GM03348 (cell line): ENCODE measurements at regions not wholly inside any gene's neighbourhood (a gene's known extent, or its start where the extent isn't known, plus 50 kb on each side); places are given as distances from the start of the nearest gene placed in this dataset.

Experiments
- DNase-seq: peaks from one replicate; pipeline ENCODE4 v3.0.0; 2012; ENCODE audit warnings: low spot score

- no peak for DNase-seq
These were observed 454.1 kb downstream of the EFNA5 start for GRCh38 chr5:107216587-107216986.

GRCh38 chr5:107215611-107216010, 455.1 kb downstream of the EFNA5 start:
- DNase-seq: no peak

- DNase-seq: no peak
These were observed 457.7 kb downstream of the EFNA5 start for GRCh38 chr5:107213025-107213424.

- no peak for DNase-seq
These were observed 459.1 kb downstream of the EFNA5 start for GRCh38 chr5:107211630-107212029.

- no peak for DNase-seq
These were observed 461.9 kb downstream of the EFNA5 start for GRCh38 chr5:107208867-107209266.

- no peak for DNase-seq
These were observed 466.3 kb downstream of the EFNA5 start for GRCh38 chr5:107204413-107204812.

- no peak for DNase-seq
These were observed 467.5 kb downstream of the EFNA5 start for GRCh38 chr5:107203243-107203642.

- no peak for DNase-seq
These were observed 471.0 kb downstream of the EFNA5 start for GRCh38 chr5:107199756-107200155.

GRCh38 chr5:107196500-107197059, 474.2 kb downstream of the EFNA5 start:
- DNase-seq: no peak

- no peak for DNase-seq
These were observed 474.8 kb downstream of the EFNA5 start for GRCh38 chr5:107195890-107196395.

GRCh38 chr5:107184871-107185270, 485.9 kb downstream of the EFNA5 start:
- no peak for DNase-seq

GRCh38 chr5:107184066-107184465, 486.7 kb downstream of the EFNA5 start:
- no peak for DNase-seq

GRCh38 chr5:107170620-107171019, 500.1 kb downstream of the EFNA5 start:
- no peak for DNase-seq

- DNase-seq: no peak
These were observed 500.9 kb downstream of the EFNA5 start for GRCh38 chr5:107169867-107170266.

- no peak for DNase-seq
These were observed 501.6 kb downstream of the EFNA5 start for GRCh38 chr5:107168848-107169752.

GRCh38 chr5:107168086-107168485, 502.7 kb downstream of the EFNA5 start:
- DNase-seq: no peak

GRCh38 chr5:107165296-107165695, 505.4 kb downstream of the EFNA5 start:
- no peak for DNase-seq

- no peak for DNase-seq
These were observed 512.9 kb downstream of the EFNA5 start for GRCh38 chr5:107157809-107158208.

GRCh38 chr5:107155707-107156106, 515.0 kb downstream of the EFNA5 start:
- DNase-seq: no peak

GRCh38 chr5:107154593-107154992, 516.1 kb downstream of the EFNA5 start:
- no peak for DNase-seq

- DNase-seq: no peak
These were observed 517.5 kb downstream of the EFNA5 start for GRCh38 chr5:107153283-107153682.

GRCh38 chr5:107149243-107150005, 521.3 kb downstream of the EFNA5 start:
- DNase-seq: no peak

GRCh38 chr5:107147589-107147988, 523.1 kb downstream of the EFNA5 start:
- DNase-seq: no peak
